GM23338 (cell line): ENCODE measurements at regions not wholly inside any gene's neighbourhood (a gene's known extent, or its start where the extent isn't known, plus 50 kb on each side); places are given as distances from the start of the nearest gene placed in this dataset.

Source experiments
- ATAC-seq: fragments of 200-7000 bp; cut with Tn5 transposase; 3 replicates; pipeline ENCODE4 v1.9.1; 2020
- DNase-seq: peaks from one replicate; pipeline ENCODE4 v3.0.0-alpha.2; 2015; ENCODE audit warnings: low spot score
- H2AFZ ChIP-seq: fragments of 200-600 bp; sonication (generic); 2 replicates; pipeline ENCODE4 v1.8.0; 2016; ENCODE audit warnings: antibody characterized with exemption, mild to moderate bottlenecking, moderate library complexity
- H3F3A ChIP-seq: fragments of 200-600 bp; sonication (generic); replicated peaks from 2 replicates; pipeline ENCODE4 v1.8.0; 2017; ENCODE audit warnings: antibody characterized with exemption, mixed run types, low read depth
- H3K27ac ChIP-seq: fragments of 200-600 bp; sonication (generic); 2 replicates; pipeline ENCODE4 v1.6.1; 2016; ENCODE audit warnings: low read depth
- H3K27me3 ChIP-seq: fragments of 200-600 bp; sonication (generic); 2 replicates; pipeline ENCODE4 v1.8.0; 2016; ENCODE audit warnings: mild to moderate bottlenecking, mixed run types, moderate library complexity; ENCODE audit not compliant: insufficient read depth
- H3K36me3 ChIP-seq: fragments of 200-600 bp; sonication (generic); 2 replicates; pipeline ENCODE4 v1.8.0; 2016; ENCODE audit warnings: mild to moderate bottlenecking; ENCODE audit not compliant: insufficient read depth
- H3K4me1 ChIP-seq: fragments of 200-600 bp; sonication (generic); 2 replicates; pipeline ENCODE4 v1.8.0; 2016; ENCODE audit warnings: mild to moderate bottlenecking, moderate library complexity; ENCODE audit not compliant: insufficient read depth
- H3K4me2 ChIP-seq: fragments of 200-600 bp; sonication (generic); 2 replicates; pipeline ENCODE4 v1.7.1; 2017; ENCODE audit warnings: mixed run types
- H3K4me3 ChIP-seq: fragments of 200-600 bp; sonication (generic); 2 replicates; pipeline ENCODE4 v1.6.1; 2016; ENCODE audit warnings: mixed run types
- H3K79me2 ChIP-seq: fragments of 200-600 bp; sonication (generic); replicated peaks from 2 replicates; pipeline ENCODE4 v1.8.0; 2017; ENCODE audit warnings: mild to moderate bottlenecking; ENCODE audit not compliant: insufficient read depth
- H3K9me2 ChIP-seq: fragments of 200-600 bp; sonication (generic); 2 replicates; pipeline ENCODE4 v1.8.0; 2017; ENCODE audit not compliant: insufficient read depth
- H4K20me1 ChIP-seq: fragments of 200-600 bp; sonication (generic); replicated peaks from 2 replicates; pipeline ENCODE4 v1.8.0; 2017; ENCODE audit warnings: mild to moderate bottlenecking; ENCODE audit not compliant: insufficient read depth
- H3K27ac Mint-ChIP-seq: 2 replicates; pipeline ENCODE4 v1.8.0; 2020; ENCODE audit warnings: inconsistent platforms, mild to moderate bottlenecking, moderate library complexity, mixed read lengths
- H3K27me3 Mint-ChIP-seq: 3 replicates; pipeline ENCODE4 v1.8.0; 2022; ENCODE audit warnings: low read depth, mild to moderate bottlenecking, moderate library complexity, mixed read lengths, inconsistent platforms; ENCODE audit not compliant: insufficient read depth, poor library complexity
- H3K36me3 Mint-ChIP-seq: 3 replicates; pipeline ENCODE4 v1.8.0; 2021; ENCODE audit warnings: low read depth, mild to moderate bottlenecking, inconsistent platforms, moderate library complexity, mixed read lengths
- H3K4me1 Mint-ChIP-seq: 3 replicates; pipeline ENCODE4 v1.8.0; 2020; ENCODE audit warnings: mild to moderate bottlenecking, inconsistent platforms, mixed read lengths
- H3K4me3 Mint-ChIP-seq: 3 replicates; pipeline ENCODE4 v1.8.0; 2021; ENCODE audit warnings: moderate library complexity, mild to moderate bottlenecking, inconsistent platforms, mixed read lengths
- H3K9me3 Mint-ChIP-seq: 3 replicates; pipeline ENCODE4 v1.8.0; 2020; ENCODE audit warnings: moderate library complexity, mild to moderate bottlenecking, inconsistent platforms, mixed read lengths
- CREB1 ChIP-seq: fragments of 250-450 bp; sonication (Bioruptor Pico); IDR thresholded peaks from 2 replicates; pipeline ENCODE4 v1.5.0; 2020; ENCODE audit warnings: low read depth, mild to moderate bottlenecking, moderate library complexity
- EZH2 ChIP-seq: fragments of 200-600 bp; sonication (generic); IDR thresholded peaks from one replicate; pipeline ENCODE4 v1.8.0; 2017; ENCODE audit warnings: antibody characterized with exemption, mild to moderate bottlenecking, low read depth; ENCODE audit not compliant: unreplicated experiment
- EZH2phosphoT487 ChIP-seq: fragments of 200-600 bp; sonication (generic); IDR thresholded peaks from one replicate; pipeline ENCODE4 v1.8.1; 2018; ENCODE audit warnings: antibody characterized with exemption; ENCODE audit not compliant: unreplicated experiment
- REST ChIP-seq: IDR thresholded peaks from one replicate; pipeline ENCODE4 v1.6.1; 2018; ENCODE audit warnings: antibody characterized with exemption; ENCODE audit not compliant: unreplicated experiment
- ZNF114 ChIP-seq: fragments of 250-450 bp; sonication (Bioruptor Pico); IDR thresholded peaks from 2 replicates; pipeline ENCODE4 v1.5.0; 2020; ENCODE audit warnings: mild to moderate bottlenecking, moderate library complexity
- ZNF331 ChIP-seq: fragments of 250-450 bp; sonication (Bioruptor Pico); IDR thresholded peaks from 2 replicates; pipeline ENCODE4 v1.5.0; 2020; ENCODE audit warnings: low read depth, mild to moderate bottlenecking, moderate library complexity
- TF ChIP-seq, protein P1 (sequence below), 2 experiments: fragments of 200-600 bp in 1 of 2; sonication (generic) in 1 of 2; conservative IDR thresholded peaks; 2 replicates each; pipeline versions ENCODE4 v1.5.1 to v1.6.1; 2016 to 2017; ENCODE audit warnings: antibody characterized with exemption in 2 of 2, low read depth in 2 of 2, mild to moderate bottlenecking in 2 of 2, moderate library complexity in 1 of 2
- TF ChIP-seq, protein P2 (sequence below): IDR thresholded peaks from 2 replicates; pipeline ENCODE4 v1.6.1; 2016; ENCODE audit warnings: antibody characterized with exemption

DNA sequence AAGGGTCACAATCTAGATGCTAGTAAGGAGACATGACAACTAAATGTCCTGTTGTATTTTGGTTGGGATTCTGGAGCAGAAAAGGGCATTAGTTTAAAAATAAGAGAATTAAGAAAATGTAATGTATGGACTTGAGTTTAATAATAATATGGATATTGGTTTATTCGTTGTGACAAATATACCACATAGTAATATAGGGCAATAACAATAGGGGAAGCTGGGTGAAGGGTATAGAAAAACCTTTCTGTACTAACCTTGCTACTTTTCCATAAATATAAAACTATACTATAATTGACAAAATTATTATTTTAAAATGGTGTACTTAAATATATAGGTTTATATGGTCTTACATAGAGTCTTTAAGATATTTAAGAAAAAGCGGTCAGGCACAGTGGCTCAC lies 558.9 kb downstream of the PTPRC start (continued):
- TF ChIP-seq, protein P1, sequence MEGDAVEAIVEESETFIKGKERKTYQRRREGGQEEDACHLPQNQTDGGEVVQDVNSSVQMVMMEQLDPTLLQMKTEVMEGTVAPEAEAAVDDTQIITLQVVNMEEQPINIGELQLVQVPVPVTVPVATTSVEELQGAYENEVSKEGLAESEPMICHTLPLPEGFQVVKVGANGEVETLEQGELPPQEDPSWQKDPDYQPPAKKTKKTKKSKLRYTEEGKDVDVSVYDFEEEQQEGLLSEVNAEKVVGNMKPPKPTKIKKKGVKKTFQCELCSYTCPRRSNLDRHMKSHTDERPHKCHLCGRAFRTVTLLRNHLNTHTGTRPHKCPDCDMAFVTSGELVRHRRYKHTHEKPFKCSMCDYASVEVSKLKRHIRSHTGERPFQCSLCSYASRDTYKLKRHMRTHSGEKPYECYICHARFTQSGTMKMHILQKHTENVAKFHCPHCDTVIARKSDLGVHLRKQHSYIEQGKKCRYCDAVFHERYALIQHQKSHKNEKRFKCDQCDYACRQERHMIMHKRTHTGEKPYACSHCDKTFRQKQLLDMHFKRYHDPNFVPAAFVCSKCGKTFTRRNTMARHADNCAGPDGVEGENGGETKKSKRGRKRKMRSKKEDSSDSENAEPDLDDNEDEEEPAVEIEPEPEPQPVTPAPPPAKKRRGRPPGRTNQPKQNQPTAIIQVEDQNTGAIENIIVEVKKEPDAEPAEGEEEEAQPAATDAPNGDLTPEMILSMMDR (conservative IDR thresholded peaks at IDR 0.05; ENCODE audit: low read depth in 2 of 2) = no peak
- TF ChIP-seq ZNF331 (CRISPR knock-in tag) (no peak), ZNF114 (no peak)

DNA sequence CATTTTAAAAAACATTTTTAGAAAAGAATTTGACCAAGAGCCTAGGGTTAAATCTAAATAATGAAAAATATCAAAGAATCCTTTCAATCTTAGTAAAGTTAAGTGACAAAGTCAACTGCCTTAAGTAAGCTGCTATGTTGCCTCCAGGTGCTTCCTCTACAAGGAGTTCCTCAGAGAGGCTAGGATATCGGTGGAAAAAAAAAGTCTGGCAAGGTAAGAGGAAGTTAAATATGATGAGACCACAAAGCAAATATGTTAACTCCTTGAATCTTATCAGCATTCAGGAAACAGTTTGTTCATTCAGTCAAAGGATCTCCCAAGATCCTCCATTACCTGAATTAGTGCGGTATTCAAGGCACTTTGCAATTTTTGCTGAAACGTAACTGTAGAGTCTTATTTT lies 563.5 kb downstream of the PTPRC start:
- H3K36me3 ChIP-seq = no peaks in the 10 kb centered on the region
- H3K27me3 Mint-ChIP-seq = no peaks in the 10 kb centered on the region
- DNase-seq (no peak), ATAC-seq (no peak)
- no peak overlapping the region for H3K4me3 ChIP-seq
- H3K79me2 ChIP-seq = no peaks in the 10 kb centered on the region
- no peak overlapping the region for H2AFZ ChIP-seq
- no peaks in the 10 kb centered on the region for H4K20me1 ChIP-seq
- no peak overlapping the region for H3K4me3 Mint-ChIP-seq
- no peaks in the 10 kb centered on the region for H3K27me3 ChIP-seq
- TF ChIP-seq REST (no peak), CREB1 (CRISPR knock-in tag) (no peak), EZH2phosphoT487 (no peak), EZH2 (no peak), ZNF114 (no peak)
- TF ChIP-seq, protein P2, sequence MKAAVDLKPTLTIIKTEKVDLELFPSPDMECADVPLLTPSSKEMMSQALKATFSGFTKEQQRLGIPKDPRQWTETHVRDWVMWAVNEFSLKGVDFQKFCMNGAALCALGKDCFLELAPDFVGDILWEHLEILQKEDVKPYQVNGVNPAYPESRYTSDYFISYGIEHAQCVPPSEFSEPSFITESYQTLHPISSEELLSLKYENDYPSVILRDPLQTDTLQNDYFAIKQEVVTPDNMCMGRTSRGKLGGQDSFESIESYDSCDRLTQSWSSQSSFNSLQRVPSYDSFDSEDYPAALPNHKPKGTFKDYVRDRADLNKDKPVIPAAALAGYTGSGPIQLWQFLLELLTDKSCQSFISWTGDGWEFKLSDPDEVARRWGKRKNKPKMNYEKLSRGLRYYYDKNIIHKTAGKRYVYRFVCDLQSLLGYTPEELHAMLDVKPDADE = no peak
- TF ChIP-seq, protein P1 (conservative IDR thresholded peaks at IDR 0.05; ENCODE audit: low read depth in 2 of 2) = no peak
- H3K36me3 Mint-ChIP-seq = no peaks in the 10 kb centered on the region
- H3K4me1 ChIP-seq = no peaks in the 10 kb centered on the region
- no peak overlapping the region for H3K27ac ChIP-seq
- no peaks in the 10 kb centered on the region for H3K9me2 ChIP-seq
- H3K4me2 ChIP-seq = no peak overlapping the region
- H3K27ac Mint-ChIP-seq = no peak overlapping the region
- H3F3A ChIP-seq = no peaks in the 10 kb centered on the region
- no peaks in the 10 kb centered on the region for H3K4me1 Mint-ChIP-seq
- H3K9me3 Mint-ChIP-seq = no peaks in the 10 kb centered on the region; the same call in 2 of the 3 replicates
